Middle frontal gyrus (tissue), 1 donor: ENCODE measurements at regions not wholly inside any gene's neighbourhood (a gene's known extent, or its start where the extent isn't known, plus 50 kb on each side); places are given as distances from the start of the nearest gene placed in this dataset.
"Not testable (repeated sequence)": the region's sequence is repeated elsewhere in the genome, so short reads cannot be mapped to it uniquely, and the experiment has no call there.

Experiments used
- DNase-seq: peaks from one replicate; pipeline ENCODE4 v3.0.0-alpha.2; 2015; ENCODE audit warnings: low spot score; ENCODE audit errors: extremely low spot score

DNA sequence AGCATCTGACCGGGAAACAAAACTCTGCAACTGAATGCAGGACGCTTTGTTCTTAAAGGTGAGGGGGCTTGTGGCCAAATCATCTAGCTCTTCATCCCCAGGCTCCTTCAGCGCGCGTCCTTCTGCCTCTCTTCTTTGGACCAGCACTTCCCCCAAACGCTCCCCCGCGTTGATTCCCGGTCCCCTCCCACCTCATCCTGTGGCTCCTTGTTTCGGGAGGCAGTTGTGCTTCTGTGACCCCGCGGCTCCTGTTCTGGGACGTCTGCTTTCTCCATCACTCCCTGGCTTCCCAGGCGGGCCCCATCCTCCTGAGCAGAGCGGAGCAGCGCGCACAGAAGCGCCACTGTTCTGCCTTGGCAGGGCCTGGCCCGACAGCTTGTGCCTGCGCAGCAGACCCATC is 109.7 kb upstream of the ZNG1E start:
- not testable (repeated sequence) for DNase-seq

DNA sequence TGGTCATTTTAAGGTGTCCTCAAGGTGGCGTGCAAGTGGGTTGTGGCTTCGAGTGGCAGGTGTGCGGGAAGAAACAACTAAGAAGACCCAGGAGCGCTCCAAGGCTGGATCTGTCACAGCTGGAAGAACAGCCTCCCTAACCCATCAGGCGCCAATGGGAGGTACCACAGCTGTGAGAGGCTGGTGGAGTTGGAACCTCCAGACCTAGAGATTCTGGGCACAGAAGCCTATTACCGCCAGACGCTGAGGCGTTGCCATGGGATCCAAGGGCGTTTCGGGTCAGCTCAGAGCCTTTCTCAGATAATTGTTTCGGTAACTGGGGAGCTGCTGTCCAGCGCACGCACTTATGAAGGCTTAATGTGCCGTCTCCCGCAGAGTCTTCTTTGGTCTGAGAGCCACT is 156.7 kb upstream of the ZNG1E start:
- DNase-seq = not testable (repeated sequence)

- DNase-seq = not testable (repeated sequence)
Measured at GRCh38 chr9:65514465-65514864, 161.3 kb upstream of the ZNG1E start.

- DNase-seq = not testable (repeated sequence)
Measured at GRCh38 chr9:65507897-65508296, 167.8 kb upstream of the ZNG1E start.

DNA sequence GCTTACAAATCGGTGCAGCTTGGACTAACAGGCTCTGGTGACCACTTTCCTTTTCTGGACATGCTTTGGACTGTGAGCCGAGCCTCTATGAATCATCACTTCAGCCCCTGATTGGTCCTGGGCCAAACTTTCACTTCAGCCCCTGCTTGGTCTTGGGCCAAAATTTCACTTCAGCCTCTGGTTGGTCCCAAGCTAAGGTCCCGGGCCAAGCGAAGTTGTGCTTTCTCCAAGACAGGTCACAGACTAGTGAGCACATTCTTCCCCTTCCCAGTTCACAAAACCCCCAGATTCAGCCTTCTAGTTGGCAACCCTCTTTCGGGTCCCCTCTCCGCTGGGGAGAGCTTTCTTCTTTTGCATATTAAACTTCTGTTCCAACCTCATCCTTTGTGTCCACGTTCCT is 171.0 kb upstream of the ZNG1E start:
- not testable (repeated sequence) for DNase-seq

GRCh38 chr9:65503696-65504095 is 172.0 kb upstream of the ZNG1E start:
- not testable (repeated sequence) for DNase-seq

- not testable (repeated sequence) for DNase-seq
Measured at GRCh38 chr9:65482890-65483289, 192.8 kb upstream of the ZNG1E start.

DNA sequence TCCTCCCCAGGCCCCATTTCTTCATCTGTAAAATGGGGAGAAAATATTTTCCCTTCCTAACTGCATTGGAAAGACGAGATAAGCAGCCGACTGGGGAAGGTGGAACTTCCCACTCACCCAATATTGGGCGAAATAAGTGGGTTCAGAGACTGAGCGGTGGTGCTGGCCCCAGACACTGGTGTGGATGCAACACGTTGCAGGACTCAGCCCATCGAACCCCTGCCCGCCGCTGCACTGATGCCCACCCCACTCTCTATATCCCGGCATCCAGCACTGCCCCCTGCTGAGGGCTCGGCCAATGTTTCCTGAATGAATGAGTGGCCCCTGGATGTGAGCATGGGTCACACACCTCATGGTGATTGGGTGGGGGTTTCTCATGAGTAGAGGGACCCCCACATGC is 194.4 kb upstream of the ZNG1E start:
- DNase-seq = not testable (repeated sequence)

- not testable (repeated sequence) for DNase-seq
Measured at GRCh38 chr9:65474891-65475290, 189.9 kb upstream of the FOXD4L5 start.

GRCh38 chr9:65473059-65473822 is 188.2 kb upstream of the FOXD4L5 start:
- not testable (repeated sequence) for DNase-seq

DNA sequence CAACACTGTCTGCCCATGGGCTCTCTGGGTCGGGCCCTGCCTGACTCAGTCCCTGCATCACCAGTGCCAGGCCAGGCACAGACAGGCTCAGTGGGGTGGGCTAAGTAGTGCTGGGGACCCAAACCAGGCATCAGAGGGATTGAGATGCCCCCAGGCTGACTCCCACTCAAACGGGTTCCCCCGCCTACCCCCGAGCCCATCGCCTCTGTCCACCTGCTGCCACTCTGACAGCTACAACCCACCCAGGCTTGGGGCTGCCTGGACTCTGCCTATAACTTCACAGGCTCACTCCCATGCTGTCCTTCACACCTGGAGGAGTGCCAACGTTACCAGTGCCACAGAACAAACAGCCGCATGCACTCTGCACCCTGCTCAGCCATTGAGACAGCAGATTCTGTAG is 186.1 kb upstream of the FOXD4L5 start:
- DNase-seq = not testable (repeated sequence)

GRCh38 chr9:65466911-65467734 is 182.1 kb upstream of the FOXD4L5 start:
- not testable (repeated sequence) for DNase-seq

GRCh38 chr9:65465246-65465895 is 180.4 kb upstream of the FOXD4L5 start:
- DNase-seq = not testable (repeated sequence)

GRCh38 chr9:65462476-65462875 is 177.5 kb upstream of the FOXD4L5 start:
- DNase-seq = not testable (repeated sequence)

DNA sequence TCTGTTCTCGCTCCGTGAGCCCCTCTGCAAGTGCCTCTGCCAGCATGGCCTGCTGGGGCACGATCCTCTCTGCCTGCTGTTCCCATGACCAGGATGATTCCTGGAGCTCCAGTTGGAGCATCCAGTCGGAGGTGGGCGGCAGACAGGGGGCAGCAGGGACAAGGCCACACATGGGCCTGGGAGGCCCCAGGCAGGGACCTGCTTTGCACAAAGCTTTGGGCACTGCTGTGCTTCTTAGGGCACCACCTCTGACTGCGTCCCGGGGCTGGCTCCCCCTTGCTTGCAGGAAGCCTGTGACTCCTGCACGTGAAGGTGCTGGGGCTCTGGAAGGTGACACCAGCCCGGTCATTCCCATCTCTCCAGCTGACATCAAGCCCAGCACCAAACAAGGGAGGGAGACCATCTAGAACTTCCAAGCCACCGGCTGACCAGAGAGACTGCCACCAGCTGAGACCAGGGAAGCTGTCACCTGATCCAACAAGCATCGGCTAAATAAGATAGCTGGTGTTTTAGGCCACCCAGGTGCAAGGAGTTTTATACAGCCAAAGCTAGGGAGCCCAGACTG is 174.8 kb upstream of the FOXD4L5 start:
- no peak for DNase-seq

GRCh38 chr9:65458992-65459391 is 174.0 kb upstream of the FOXD4L5 start:
- no peak for DNase-seq

DNA sequence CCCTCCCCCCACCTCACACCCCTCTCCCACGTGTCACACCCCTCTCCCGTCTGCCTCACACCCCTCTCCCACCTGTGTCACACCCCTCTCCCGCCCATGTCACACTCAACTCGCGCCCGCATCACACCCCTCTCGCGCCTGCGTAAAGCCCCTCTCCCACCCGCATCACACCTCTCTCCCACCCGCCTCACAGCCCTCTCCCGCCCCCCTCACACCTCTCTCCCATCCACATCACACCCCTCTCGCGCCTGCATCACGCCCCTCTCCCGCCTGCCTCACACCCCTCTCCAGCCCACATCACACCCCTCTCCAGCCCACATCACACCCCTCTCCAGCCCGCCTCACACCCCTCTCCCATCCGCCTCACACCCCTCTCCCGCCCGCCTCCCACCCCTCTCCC is 173.5 kb upstream of the FOXD4L5 start:
- DNase-seq = no peak

DNA sequence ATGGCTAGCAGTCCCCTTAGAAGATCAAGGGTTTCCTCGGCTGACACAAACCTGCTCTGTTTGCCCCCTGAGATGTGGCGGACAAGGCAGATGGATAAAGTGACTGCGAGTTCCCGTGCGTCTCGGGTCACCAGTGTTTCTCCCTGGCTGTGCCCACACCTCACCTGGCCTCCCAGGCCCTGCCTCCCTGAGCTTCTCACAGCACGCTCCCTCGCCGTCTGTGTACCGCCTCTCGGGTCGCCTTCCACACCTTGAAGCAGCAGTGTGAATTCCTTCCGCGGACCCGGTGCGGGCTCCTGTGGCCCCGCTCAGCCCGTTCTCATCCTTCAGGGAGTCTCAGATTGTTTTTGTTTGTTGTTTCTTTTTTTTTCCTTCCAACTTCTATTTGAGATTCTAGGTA is 172.0 kb upstream of the FOXD4L5 start:
- not testable (repeated sequence) for DNase-seq

DNA sequence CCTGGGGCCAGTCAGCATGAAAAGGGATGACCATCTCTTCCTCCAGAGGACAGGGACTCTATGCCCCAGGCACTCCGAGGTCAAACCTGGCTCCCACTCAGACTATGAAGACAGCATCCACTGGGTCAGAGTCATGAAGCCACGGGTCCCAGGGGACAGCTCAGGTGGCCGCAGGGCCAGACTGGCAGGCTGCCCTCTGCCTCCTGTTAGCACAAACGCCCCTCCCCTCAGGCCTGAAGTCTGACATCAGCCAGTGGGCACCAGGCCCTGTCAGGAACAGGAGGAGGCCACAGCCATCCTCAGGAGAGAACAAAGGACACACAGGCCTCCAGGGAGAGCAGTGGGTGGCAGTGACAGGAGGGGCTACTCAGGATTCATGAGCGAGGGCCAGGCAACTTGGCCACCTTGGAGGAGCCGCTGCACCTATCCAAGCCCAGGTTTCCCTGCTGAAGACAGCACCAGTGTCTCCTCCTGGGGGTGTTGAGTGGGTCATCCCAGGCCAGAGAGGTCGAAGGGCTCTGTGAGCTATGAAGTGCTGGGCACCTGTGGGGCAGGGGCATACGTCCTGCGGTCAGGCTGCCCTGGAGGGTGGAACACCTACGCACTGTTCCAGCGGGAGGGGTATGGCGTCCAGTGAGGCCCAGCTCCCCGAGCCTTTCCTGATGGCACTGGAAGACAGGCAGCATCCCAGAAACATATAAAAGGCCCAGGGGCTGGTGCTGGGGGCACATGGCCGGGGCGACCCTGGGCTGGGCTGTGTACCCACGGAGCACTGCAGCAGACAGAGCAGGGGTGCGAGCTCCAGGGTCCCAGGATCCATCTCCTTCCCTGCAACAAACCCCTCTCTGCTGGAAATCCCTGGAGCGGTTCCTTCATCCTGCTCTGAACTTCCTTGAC is 171.0 kb upstream of the FOXD4L5 start:
- not testable (repeated sequence) for DNase-seq

DNA sequence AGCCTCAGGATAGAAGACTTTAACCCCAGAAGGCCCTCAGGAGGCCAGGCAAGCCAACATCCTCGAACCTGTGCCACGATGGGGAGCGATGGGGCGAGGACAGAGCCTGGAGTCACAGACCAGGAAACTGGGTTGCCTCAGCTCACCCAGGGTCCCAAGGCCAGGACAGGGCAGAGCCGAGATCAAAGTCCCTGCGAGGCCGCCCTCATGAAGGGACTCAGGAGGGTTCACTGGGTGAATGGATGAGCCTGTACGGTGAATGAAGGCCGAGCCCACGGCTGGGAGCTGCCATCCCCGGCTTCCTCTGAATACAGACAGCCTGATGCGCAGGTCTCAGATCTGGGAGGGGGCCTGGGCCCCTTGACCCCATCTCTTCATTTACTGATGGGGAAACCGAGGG is 170.1 kb upstream of the FOXD4L5 start:
- DNase-seq = not testable (repeated sequence)
